Body of pancreas (tissue), 4 donors: ENCODE measurements at regions not wholly inside any gene's neighbourhood (a gene's known extent, or its start where the extent isn't known, plus 50 kb on each side); places are given as distances from the start of the nearest gene placed in this dataset.

ENCODE experiments used
- ATAC-seq: fragments of 150-250 bp; one replicate; pipeline ENCODE4 v1.9.1; 2016
- DNase-seq, 4 donors: peaks; one replicate each; pipeline ENCODE4 v3.0.0-alpha.2; 2019
- H3K27ac ChIP-seq, 4 donors: fragments of 200-600 bp; sonication (generic); 1 replicate in 3 of 4; 2 replicates in 1 of 4; pipeline versions ENCODE4 v1.5.1 to v1.6.1; 2016 to 2019; ENCODE audit warnings: mild to moderate bottlenecking in 1 of 4, mixed read lengths in 1 of 4, moderate library complexity in 1 of 4
- H3K27me3 ChIP-seq, 2 donors: fragments of 200-600 bp; sonication (generic); one replicate each; pipeline ENCODE4 v1.6.0; 2016; ENCODE audit warnings: mild to moderate bottlenecking in 1 of 2
- H3K36me3 ChIP-seq, 2 donors: fragments of 200-600 bp; sonication (generic); replicated peaks in 1 of 2; 2 replicates each; pipeline ENCODE4 v1.5.1; 2016; ENCODE audit warnings: low read depth in 2 of 2; ENCODE audit not compliant: insufficient read depth in 1 of 2
- H3K4me1 ChIP-seq: fragments of 200-600 bp; sonication (generic); one replicate; pipeline ENCODE4 v1.6.0; 2016
- H3K4me3 ChIP-seq, 2 donors: fragments of 200-600 bp; sonication (generic); 1 replicate in 1 of 2; 2 replicates in 1 of 2; pipeline ENCODE4 v1.5.1; 2016 to 2019
- H3K9me3 ChIP-seq, 3 donors: fragments of 200-600 bp; sonication (generic); 1 replicate in 2 of 3; 2 replicates in 1 of 3; pipeline ENCODE4 v1.5.1; 2016
- CTCF ChIP-seq, 7 experiments: fragments of 450-650 bp in 4 of 7; fragments of 200-600 bp in 3 of 7; sonication (generic) in 3 of 7; IDR thresholded peaks; one replicate each; pipeline ENCODE4 v1.5.1; 2016 to 2019; ENCODE audit warnings: antibody characterized with exemption in 7 of 7
- POLR2A ChIP-seq, 3 donors: fragments of 450-650 bp; IDR thresholded peaks; one replicate each; pipeline ENCODE4 v1.6.1; 2016; ENCODE audit warnings: antibody characterized with exemption in 3 of 3, mild to moderate bottlenecking in 2 of 3
- WGBS, 2 donors: methylation state at CpG; one replicate each; pipeline ENCODE4 v1.1.5; 2017; 5-methylcytosine and 5-hydroxymethylcytosine counted together
- intact Hi-C: fragments of 100-400 bp; cut with DNase I; formaldehyde crosslinking; loops from one replicate; pipeline ENCODE4 v1.15.1; 2023

DNA sequence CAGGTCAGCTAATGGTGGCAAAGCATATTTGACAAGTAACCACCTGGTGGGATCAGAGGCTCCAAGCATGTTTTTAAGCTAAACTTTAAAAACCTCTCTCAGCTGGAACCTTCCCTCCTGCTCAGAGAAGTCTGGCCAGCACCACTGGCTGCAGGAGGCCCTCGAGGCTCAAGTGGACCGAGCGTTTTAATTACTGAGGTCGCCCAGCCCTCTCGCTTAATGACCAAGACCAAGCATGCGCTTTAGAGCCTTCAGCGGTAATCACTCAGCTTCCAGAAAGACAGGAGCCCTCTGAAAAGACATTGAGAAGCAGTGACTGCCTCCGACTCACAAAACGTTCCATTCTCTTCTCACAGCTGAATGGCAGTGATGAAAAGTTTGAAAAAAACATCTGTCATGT, 383.4 kb upstream of the ADARB2 start:
- no peak for DNase-seq
- WGBS, 2 donors: 22 to 34% methylated on average over 9 of the region's 9 CpGs

DNA sequence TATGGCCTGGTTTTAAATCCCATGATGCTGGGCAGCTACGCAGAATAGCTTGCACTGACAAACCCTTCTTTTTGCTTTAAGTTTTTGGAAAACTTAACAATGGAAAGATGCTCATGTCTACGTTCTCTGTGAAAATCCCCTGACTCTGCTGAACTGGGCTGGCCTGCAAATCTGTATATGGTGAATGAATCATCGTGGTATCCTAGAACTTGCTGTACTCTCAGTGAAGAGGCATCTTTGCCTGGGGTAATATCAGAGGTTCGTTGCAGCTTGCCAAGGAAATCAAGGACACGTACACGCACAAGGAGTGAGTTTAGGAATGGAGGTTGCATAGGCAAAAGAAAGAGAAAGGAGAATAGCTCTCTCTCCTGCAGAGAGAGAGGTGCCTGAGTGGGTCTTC, 382.0 kb upstream of the ADARB2 start:
- intact Hi-C loops: no loop called here
- DNase-seq: no peak
- Histone ChIP-seq H3K36me3 (no peaks in the 10 kb centered on the region), H3K4me1 (no peaks in the 10 kb centered on the region), H3K9me3 (no peaks in the 10 kb centered on the region), H3K27ac (no peak overlapping the region), H3K4me3 (no peak overlapping the region), H3K27me3 (no peaks in the 10 kb centered on the region)
- no peak for ATAC-seq
- 68 to 69% methylated on average over 6 of the region's 6 CpGs for WGBS, 2 donors
- TF ChIP-seq CTCF (IDR thresholded peaks at IDR 0.05) (no peak), POLR2A (IDR thresholded peaks at IDR 0.05) (no peak)

More for the DNA sequence above, 383.4 kb upstream of the ADARB2 start:
- H3K27me3 ChIP-seq: no peaks in the 10 kb centered on the region
- intact Hi-C loops: no loop called here
- H3K4me1 ChIP-seq: no peaks in the 10 kb centered on the region
- ATAC-seq: no peak
- H3K9me3 ChIP-seq: no peaks in the 10 kb centered on the region
- TF ChIP-seq CTCF (IDR thresholded peaks at IDR 0.05): no peak
- no peak for TF ChIP-seq POLR2A (IDR thresholded peaks at IDR 0.05)
- no peak overlapping the region for H3K4me3 ChIP-seq
- H3K27ac ChIP-seq: no peak overlapping the region
- no peaks in the 10 kb centered on the region for H3K36me3 ChIP-seq

DNA sequence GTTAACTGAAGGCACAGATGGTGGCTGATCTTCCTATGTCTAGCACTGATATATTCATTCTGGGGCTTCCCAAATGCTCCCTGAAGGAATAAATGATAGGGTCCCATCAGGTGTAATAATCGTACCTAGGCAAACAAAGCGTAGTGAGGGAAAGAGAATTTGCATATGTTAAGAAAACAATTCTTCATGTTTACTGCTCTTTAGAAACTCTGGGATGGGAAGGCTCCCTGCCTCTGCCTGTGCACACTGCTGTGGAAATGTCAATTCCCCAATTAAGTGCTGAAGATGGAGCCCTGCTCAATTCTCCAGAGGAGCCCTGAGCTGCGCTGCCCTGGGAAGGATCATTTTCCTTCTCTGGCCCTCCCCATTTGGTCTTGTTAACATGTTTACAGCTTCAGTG, 380.9 kb upstream of the ADARB2 start:
- Histone ChIP-seq H3K9me3 (no peaks in the 10 kb centered on the region), H3K4me3 (no peak overlapping the region), H3K4me1 (no peaks in the 10 kb centered on the region), H3K36me3 (no peaks in the 10 kb centered on the region), H3K27me3 (no peaks in the 10 kb centered on the region), H3K27ac (no peak overlapping the region)
- WGBS, 2 donors: 80 to 92% methylated on average over 3 of the region's 3 CpGs
- DNase-seq: no peak
- TF ChIP-seq POLR2A (IDR thresholded peaks at IDR 0.05) (no peak), CTCF (IDR thresholded peaks at IDR 0.05) (no peak)
- ATAC-seq: no peak
- intact Hi-C loops: no loop called here

GRCh38 chr10:2117641-2118040, 380.3 kb upstream of the ADARB2 start:
- Histone ChIP-seq H3K9me3 (no peaks in the 10 kb centered on the region), H3K27ac (no peak overlapping the region), H3K27me3 (no peaks in the 10 kb centered on the region), H3K4me1 (no peaks in the 10 kb centered on the region), H3K4me3 (no peak overlapping the region), H3K36me3 (no peaks in the 10 kb centered on the region)
- DNase-seq (no peak), ATAC-seq (no peak)
- WGBS, 2 donors: 90 to 100% methylated on average over 1 of the region's 1 CpG
- no peak for TF ChIP-seq CTCF (IDR thresholded peaks at IDR 0.05)
- no peak for TF ChIP-seq POLR2A (IDR thresholded peaks at IDR 0.05)
- intact Hi-C loops: no loop called here

DNA sequence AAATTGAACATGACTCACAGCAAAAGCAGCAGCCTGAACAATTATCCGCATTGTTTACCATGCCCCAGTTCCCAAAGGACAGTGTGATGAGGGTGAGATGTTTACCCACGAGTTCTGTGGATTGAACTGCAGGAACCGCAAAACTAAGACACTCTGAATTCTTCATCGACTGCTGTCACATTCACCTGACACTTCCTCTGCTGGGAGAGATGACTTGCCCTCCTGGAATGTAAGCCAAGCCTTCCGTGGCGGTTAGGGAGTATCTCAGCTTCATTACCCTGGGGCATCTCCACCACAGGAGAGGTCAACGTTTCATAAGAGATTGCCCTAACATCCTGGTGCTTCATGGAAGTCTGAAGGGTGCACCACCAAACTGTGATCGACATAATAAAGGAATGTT, 374.6 kb upstream of the ADARB2 start:
- Histone ChIP-seq H3K27me3 (no peaks in the 10 kb centered on the region), H3K4me1 (no peaks in the 10 kb centered on the region), H3K36me3 (no peaks in the 10 kb centered on the region), H3K4me3 (no peak overlapping the region), H3K9me3 (no peaks in the 10 kb centered on the region), H3K27ac (no peak overlapping the region)
- 58 to 68% methylated on average over 8 of the region's 8 CpGs for WGBS, 2 donors
- DNase-seq: no peak
- ATAC-seq: no peak
- intact Hi-C loops: no loop called here
- TF ChIP-seq CTCF (IDR thresholded peaks at IDR 0.05): no peak
- TF ChIP-seq POLR2A (IDR thresholded peaks at IDR 0.05): no peak
